ENCODE measurements at regions not wholly inside any gene's neighbourhood (a gene's known extent, or its start where the extent isn't known, plus 50 kb on each side); places are given as distances from the start of the nearest gene placed in this dataset.

- TF ChIP-seq TEAD2 (CRISPR knock-in tag; IDR thresholded peaks at IDR 0.05), result no peak
- TF ChIP-seq MTA3 (CRISPR knock-in tag; IDR thresholded peaks at IDR 0.05), result no peak
- TF ChIP-seq CTCF (CRISPR knock-in tag; IDR thresholded peaks at IDR 0.05), result no peak
These were observed 2541.1 kb downstream of the PCDH9 start for GRCh38 chr13:64688893-64689677.
